Esophagus muscularis mucosa (tissue), 4 donors: ENCODE measurements at regions not wholly inside any gene's neighbourhood (a gene's known extent, or its start where the extent isn't known, plus 50 kb on each side); places are given as distances from the start of the nearest gene placed in this dataset.

ENCODE experiments used
- DNase-seq: peaks from one replicate; pipeline ENCODE4 v3.0.0-alpha.2; 2017; ENCODE audit errors: extremely low spot score
- H3K27ac ChIP-seq, 4 donors: fragments of 200-600 bp; sonication (generic); replicated peaks in 1 of 4; 1 replicate in 3 of 4; 2 replicates in 1 of 4; pipeline ENCODE4 v1.5.1; 2016 to 2019; ENCODE audit warnings: mild to moderate bottlenecking in 1 of 4
- H3K27me3 ChIP-seq, 4 donors: fragments of 200-600 bp; sonication (generic); one replicate each; pipeline versions ENCODE4 v1.5.1 to v1.6.0; 2016 to 2019
- H3K36me3 ChIP-seq, 4 donors: fragments of 200-600 bp; sonication (generic); one replicate each; pipeline ENCODE4 v1.5.1; 2016 to 2019
- H3K4me1 ChIP-seq, 4 donors: fragments of 200-600 bp; sonication (generic); one replicate each; pipeline ENCODE4 v1.5.1; 2016 to 2019
- H3K4me3 ChIP-seq, 4 donors: fragments of 200-600 bp; sonication (generic); 1 replicate in 2 of 4; 2 replicates in 2 of 4; pipeline ENCODE4 v1.5.1; 2016 to 2019; ENCODE audit warnings: mild to moderate bottlenecking in 4 of 4, moderate library complexity in 1 of 4
- H3K9me3 ChIP-seq, 4 donors: fragments of 200-600 bp; sonication (generic); 1 replicate in 3 of 4; 2 replicates in 1 of 4; pipeline ENCODE4 v1.5.1; 2016 to 2019
- CTCF ChIP-seq, 3 experiments: fragments of 200-600 bp in 2 of 3; fragments of 450-650 bp in 1 of 3; sonication (generic) in 2 of 3; IDR thresholded peaks; one replicate each; pipeline ENCODE4 v1.5.1; 2017 to 2019; ENCODE audit warnings: antibody characterized with exemption in 3 of 3, mild to moderate bottlenecking in 2 of 3, moderate library complexity in 1 of 3
- EP300 ChIP-seq: sonication (generic); formaldehyde crosslinking; IDR thresholded peaks from one replicate; pipeline ENCODE4 v1.6.1; 2017; ENCODE audit warnings: antibody characterized with exemption
- POLR2A ChIP-seq: fragments of 450-650 bp; IDR thresholded peaks from one replicate; pipeline ENCODE4 v1.6.1; 2017; ENCODE audit warnings: antibody characterized with exemption, moderate library complexity, mild to moderate bottlenecking, low read depth
- POLR2AphosphoS5 ChIP-seq, 2 donors: sonication (generic); formaldehyde crosslinking; IDR thresholded peaks; one replicate each; pipeline ENCODE4 v1.6.1; 2017; ENCODE audit warnings: antibody characterized with exemption in 2 of 2
- WGBS: methylation state at CpG from one replicate; pipeline ENCODE4 v1.1.5; 2018; 5-methylcytosine and 5-hydroxymethylcytosine counted together
- intact Hi-C: fragments of 100-400 bp; cut with DNase I; formaldehyde crosslinking; loops from one replicate; pipeline ENCODE4 v1.15.1; 2023

- no peak for DNase-seq
- H3K36me3 ChIP-seq, result no peaks in the 10 kb centered on the region
- no peak overlapping the region for H3K27ac ChIP-seq
- H3K9me3 ChIP-seq, result no peaks in the 10 kb centered on the region
- H3K4me1 ChIP-seq, result no peaks in the 10 kb centered on the region
- intact Hi-C loops, result no loop called here
- TF ChIP-seq EP300 (no peak), POLR2AphosphoS5 (IDR thresholded peaks at IDR 0.05) (no peak), CTCF (IDR thresholded peaks at IDR 0.05) (no peak), POLR2A (no peak)
- 70% methylated on average over 13 of the region's 13 CpGs for WGBS
- peaks cover 0 to 45% (median 0%) of the 10 kb centered on the region in 4 donors for H3K27me3 ChIP-seq
- no peak overlapping the region for H3K4me3 ChIP-seq
Measured at GRCh38 chr19:29379257-29380021, 146.4 kb upstream of the VSTM2B start.

- no peak for DNase-seq
- intact Hi-C loops, result no loop called here
Measured at GRCh38 chr19:29380581-29380980, 145.2 kb upstream of the VSTM2B start.

GRCh38 chr19:29381353-29382203 is 144.2 kb upstream of the VSTM2B start:
- H3K4me3 ChIP-seq, result no peak overlapping the region
- TF ChIP-seq CTCF (IDR thresholded peaks at IDR 0.05) (no peak), EP300 (no peak), POLR2AphosphoS5 (IDR thresholded peaks at IDR 0.05) (no peak), POLR2A (no peak)
- H3K4me1 ChIP-seq, result no peaks in the 10 kb centered on the region
- DNase-seq, result peak; percentile 84
- WGBS, result 88% methylated on average over 17 of the region's 17 CpGs
- H3K27me3 ChIP-seq, result peaks cover 0 to 27% (median 0%) of the 10 kb centered on the region in 4 donors
- no peaks in the 10 kb centered on the region for H3K36me3 ChIP-seq
- intact Hi-C loops, result no loop called here
- no peak overlapping the region for H3K27ac ChIP-seq
- H3K9me3 ChIP-seq, result no peaks in the 10 kb centered on the region

More at GRCh38 chr19:29380581-29380980, 145.2 kb upstream of the VSTM2B start:
- H3K27me3 ChIP-seq, result peaks cover 0 to 36% (median 0%) of the 10 kb centered on the region in 4 donors
- WGBS, result 73% methylated on average over 4 of the region's 5 CpGs
- H3K27ac ChIP-seq, result no peak overlapping the region
- H3K36me3 ChIP-seq, result no peaks in the 10 kb centered on the region
- TF ChIP-seq POLR2AphosphoS5 (IDR thresholded peaks at IDR 0.05), result no peak
- no peak for TF ChIP-seq EP300
- no peak for TF ChIP-seq CTCF (IDR thresholded peaks at IDR 0.05)
- no peak for TF ChIP-seq POLR2A
- H3K4me1 ChIP-seq, result no peaks in the 10 kb centered on the region
- no peaks in the 10 kb centered on the region for H3K9me3 ChIP-seq
- H3K4me3 ChIP-seq, result no peak overlapping the region

- intact Hi-C loops, result no loop called here
- WGBS, result 83% methylated on average over 6 of the region's 6 CpGs
- no peak for DNase-seq
Measured at GRCh38 chr19:29383696-29384095, 142.1 kb upstream of the VSTM2B start.

More at GRCh38 chr19:29383696-29384095, 142.1 kb upstream of the VSTM2B start:
- H3K36me3 ChIP-seq, result no peaks in the 10 kb centered on the region
- TF ChIP-seq POLR2AphosphoS5 (IDR thresholded peaks at IDR 0.05) (no peak), EP300 (no peak), POLR2A (no peak), CTCF (IDR thresholded peaks at IDR 0.05) (no peak)
- no peaks in the 10 kb centered on the region for H3K9me3 ChIP-seq
- H3K27ac ChIP-seq, result no peak overlapping the region
- H3K4me1 ChIP-seq, result no peaks in the 10 kb centered on the region
- no peak overlapping the region for H3K4me3 ChIP-seq
- H3K27me3 ChIP-seq, result peaks cover 0 to 16% (median 0%) of the 10 kb centered on the region in 4 donors
